ENCODE measurements at regions not wholly inside any gene's neighbourhood (a gene's known extent, or its start where the extent isn't known, plus 50 kb on each side); places are given as distances from the start of the nearest gene placed in this dataset.

DNA sequence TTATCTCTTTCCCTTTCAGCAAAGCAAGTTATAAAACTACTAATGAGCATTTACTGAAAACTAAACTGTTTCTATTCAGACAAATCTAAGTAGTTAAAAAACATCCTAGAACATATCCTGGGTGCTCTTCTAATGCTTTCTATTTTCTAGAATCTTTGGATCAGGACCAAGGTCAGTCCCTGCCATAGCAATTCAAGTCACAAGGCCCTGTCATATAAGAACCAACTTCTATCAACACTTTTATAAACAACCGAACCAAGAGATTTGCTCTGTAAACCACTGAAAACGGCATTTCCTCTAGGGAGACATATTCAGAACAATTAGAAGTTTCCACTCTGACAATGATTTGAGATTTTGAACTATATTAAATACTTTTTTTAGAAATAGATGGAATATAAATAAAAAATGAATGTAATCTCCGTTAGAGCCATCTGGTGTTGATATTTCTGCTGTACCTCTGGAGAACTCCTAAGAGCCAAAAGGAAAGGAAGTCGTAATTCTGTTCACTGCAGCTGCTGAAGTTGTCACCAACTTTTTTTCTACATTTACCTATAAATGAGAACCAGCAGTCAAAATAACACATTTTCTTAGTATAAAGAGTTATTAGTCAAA, 51.4 kb upstream of the LGSN start:
- DNase-seq (ENCODE audit: low read depth in 4 of 4, low spot score in 2 of 4), result no peak

GRCh38 chr6:63372951-63373533, 53.3 kb upstream of the LGSN start:
- DNase-seq (ENCODE audit: low read depth in 4 of 4, low spot score in 2 of 4), result no peak

- DNase-seq (ENCODE audit: low read depth in 4 of 4, low spot score in 2 of 4), result no peak
Observed at GRCh38 chr6:63389191-63389844, 69.5 kb upstream of the LGSN start.

- DNase-seq (ENCODE audit: low read depth in 4 of 4, low spot score in 2 of 4), result no peak
Observed at GRCh38 chr6:63391203-63391970, 71.6 kb upstream of the LGSN start.

- no peak for DNase-seq (ENCODE audit: low read depth in 4 of 4, low spot score in 2 of 4)
Observed at GRCh38 chr6:63392092-63392724, 72.4 kb upstream of the LGSN start.

- DNase-seq (ENCODE audit: low read depth in 4 of 4, low spot score in 2 of 4), result no peak
Observed at GRCh38 chr6:63394656-63395308, 75.0 kb upstream of the LGSN start.

GRCh38 chr6:63395381-63395780, 75.6 kb upstream of the LGSN start:
- no peak for DNase-seq (ENCODE audit: low read depth in 4 of 4, low spot score in 2 of 4)

DNA sequence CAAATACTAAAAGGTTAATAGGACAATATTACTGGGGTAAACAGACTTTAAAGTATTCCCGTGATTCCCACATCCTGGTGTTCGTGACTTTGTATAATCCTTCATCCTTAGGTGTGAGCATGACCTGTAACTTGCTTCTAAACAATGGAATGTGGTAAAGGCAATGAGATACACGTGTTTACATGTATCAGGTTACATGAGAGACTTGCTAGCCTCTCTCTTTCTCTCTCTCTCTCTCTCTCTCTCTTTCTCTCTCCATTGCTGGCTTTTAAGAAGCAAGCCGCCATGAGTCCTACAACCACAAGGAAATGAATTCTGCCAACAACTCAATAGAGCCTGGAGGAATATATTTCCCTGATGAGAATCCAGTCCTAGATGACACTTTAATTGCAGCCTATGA, 83.9 kb upstream of the LGSN start:
- no peak for DNase-seq (ENCODE audit: low read depth in 4 of 4, low spot score in 2 of 4)

- no peak for DNase-seq (ENCODE audit: low read depth in 4 of 4, low spot score in 2 of 4)
Observed at GRCh38 chr6:63410435-63411426, 90.9 kb upstream of the LGSN start.

DNA sequence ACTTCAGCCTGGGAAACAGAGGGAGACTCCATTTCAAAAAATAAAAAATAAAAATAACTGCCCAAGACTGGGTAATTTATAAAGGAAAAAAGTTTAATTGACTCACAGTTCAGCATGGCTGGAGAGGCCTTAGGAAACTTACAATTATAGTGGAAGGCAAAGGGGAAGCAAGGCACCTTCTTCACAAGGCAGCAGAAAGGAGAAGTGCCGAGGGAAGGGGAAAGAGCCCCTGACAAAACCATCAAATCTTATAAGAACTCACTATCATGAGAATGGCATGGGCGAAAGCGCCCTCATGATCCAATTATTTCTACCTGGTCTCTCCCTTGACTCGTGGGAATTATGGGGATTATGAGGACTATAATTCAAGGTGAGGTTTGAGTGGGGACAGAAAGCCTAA, 95.5 kb upstream of the LGSN start:
- DNase-seq (ENCODE audit: low read depth in 4 of 4, low spot score in 2 of 4), result no peak

- DNase-seq (ENCODE audit: low read depth in 4 of 4, low spot score in 2 of 4), result no peak
Observed at GRCh38 chr6:63418741-63419140, 99.0 kb upstream of the LGSN start.

DNA sequence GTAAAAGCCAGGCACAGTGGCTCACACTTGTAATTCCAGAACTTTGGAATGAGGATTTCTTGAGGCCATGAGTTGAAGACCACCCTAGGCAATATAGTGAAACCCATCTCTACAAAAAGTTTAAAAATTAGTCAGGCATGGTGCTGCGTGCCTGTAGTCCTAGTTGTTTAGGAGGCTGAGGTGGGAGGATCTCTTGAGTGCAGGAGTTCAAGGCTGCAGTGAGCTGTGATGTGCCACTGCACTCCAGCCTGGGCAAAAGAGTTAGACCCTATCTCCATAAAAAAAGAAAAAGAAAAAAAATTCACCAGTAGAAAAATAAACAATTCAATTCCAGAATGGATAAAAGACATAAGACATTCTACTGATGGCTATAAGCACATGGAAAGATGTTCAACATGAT, 104.9 kb upstream of the LGSN start:
- DNase-seq (ENCODE audit: low read depth in 4 of 4, low spot score in 2 of 4), result no peak

DNA sequence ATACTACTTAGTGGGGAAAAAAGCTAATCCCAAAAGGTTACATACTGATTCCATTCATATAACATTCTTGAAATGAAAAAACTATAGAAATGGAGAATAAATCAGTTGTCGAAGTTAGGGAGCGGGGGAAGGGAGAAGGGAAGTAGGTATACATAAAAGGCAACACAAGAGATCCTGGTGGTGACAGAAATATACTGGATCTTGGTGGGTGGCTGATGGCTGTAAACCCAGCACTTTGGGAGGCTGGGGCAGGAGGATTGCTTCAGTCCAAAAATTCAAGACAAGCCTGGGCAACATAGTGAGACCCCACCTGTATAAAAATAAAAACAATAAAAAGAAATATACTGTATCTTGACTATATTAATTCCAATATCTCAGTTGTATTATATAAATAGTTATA, 105.7 kb upstream of the LGSN start:
- DNase-seq (ENCODE audit: low read depth in 4 of 4, low spot score in 2 of 4), result no peak

DNA sequence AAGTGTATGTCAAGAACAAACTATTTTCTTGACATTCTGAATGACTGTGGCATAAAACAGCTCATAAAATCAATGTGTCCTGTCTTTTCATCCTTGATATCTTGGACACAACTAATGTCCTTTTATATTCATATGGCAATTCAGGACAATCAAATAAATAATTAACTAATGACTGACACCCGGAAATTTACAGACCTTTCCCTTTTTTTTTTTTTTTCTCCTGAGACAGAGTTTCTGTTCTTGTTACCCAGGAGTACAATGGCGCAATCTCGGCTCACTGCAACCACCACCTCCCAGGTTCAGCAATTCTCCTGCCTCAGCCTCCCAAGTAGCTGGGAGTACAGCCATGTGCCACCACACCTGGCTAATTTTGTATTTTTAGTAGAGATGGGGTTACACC, 107.1 kb upstream of the LGSN start:
- DNase-seq (ENCODE audit: low read depth in 4 of 4, low spot score in 2 of 4), result no peak

- DNase-seq (ENCODE audit: low read depth in 4 of 4, low spot score in 2 of 4), result no peak
Observed at GRCh38 chr6:63427951-63428350, 108.2 kb upstream of the LGSN start.

DNA sequence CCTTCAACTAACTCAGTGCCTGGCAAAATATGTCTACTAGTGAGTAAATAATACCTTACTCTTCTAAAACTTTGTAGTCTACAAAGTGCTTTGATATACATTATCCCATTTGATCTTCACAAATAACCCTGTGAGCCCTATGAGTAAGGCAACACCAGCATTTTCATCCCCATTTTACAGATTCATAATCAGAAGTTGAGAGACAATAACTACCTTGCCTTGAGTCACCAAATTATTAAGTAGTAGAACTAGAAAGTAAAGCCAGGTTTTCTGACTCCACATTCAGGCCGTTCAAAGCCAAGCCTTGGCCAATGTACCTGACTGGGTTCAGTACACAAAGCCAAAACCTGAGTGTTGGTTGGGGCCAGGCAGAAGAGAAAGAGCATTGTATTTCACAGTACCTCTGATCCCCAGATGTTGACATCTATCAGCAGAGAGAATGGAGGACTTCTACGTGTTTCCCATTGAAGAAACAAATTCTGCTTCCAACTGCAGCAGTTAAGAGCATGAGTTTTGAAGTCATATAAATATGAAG, 111.3 kb upstream of the LGSN start:
- no peak for DNase-seq (ENCODE audit: low read depth in 4 of 4, low spot score in 2 of 4)

DNA sequence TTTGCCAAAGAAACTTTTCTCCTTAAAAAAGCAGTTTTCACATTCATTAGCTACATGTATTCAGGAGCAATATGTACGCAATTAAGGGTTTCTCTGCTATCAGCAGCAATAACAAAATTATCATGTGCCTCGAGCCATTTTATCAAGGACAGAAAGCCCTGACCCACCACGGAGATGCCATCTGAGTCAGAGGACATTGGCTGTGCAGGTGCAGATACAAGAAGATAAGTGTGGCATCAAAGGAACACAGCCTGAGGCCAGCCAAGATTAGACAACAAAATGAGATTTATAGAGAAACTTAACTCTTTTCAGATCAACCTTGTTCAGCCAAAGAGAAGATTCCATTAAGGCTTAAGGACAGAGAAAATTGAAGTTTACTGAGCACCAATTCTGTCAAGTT, 115.2 kb upstream of the LGSN start:
- DNase-seq (ENCODE audit: low read depth in 4 of 4, low spot score in 2 of 4), result no peak

DNA sequence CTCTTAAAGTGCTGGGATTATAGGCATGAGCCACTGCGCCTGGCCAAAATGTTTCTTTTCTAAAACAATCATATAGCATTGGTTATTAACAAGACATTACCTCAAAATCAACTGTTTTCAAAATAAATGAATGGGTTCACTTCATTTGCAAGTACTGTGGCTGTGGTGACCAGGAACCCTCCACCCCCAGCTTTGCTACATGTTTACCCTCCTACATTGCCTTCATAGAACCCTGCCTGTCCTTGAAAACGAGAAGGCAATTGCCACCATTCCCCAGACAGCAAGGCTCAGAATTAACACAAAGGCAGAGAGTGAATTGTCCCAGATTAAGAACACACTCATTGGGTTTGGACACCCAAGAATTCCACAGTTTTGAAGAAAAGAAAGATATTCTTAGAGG, 116.6 kb upstream of the LGSN start:
- DNase-seq (ENCODE audit: low read depth in 4 of 4, low spot score in 2 of 4), result no peak

DNA sequence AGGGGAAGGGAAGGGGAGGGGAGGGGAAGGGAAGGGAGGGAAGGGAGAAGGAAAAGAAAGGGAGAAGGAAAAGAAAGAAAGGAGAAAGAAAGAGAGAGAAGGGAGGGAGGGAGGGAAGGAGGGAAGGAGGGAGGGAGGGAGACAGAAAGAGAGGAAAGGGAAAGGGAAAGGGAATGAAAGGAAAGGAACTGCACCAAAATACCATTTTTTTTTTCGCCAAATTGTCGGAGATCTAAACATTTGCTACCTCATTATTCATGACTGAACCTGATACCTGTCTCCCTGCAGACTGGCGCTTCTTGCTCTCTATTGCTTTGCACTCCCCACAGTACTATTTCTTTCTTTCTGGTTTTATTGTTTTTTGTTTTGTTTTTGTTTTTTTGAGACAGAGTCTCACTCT, 117.3 kb upstream of the LGSN start:
- DNase-seq (ENCODE audit: low read depth in 4 of 4, low spot score in 2 of 4), result no peak

Measured in left renal cortex interstitium (tissue), 4 donors.